A673 (cell line): ENCODE measurements at regions not wholly inside any gene's neighbourhood (a gene's known extent, or its start where the extent isn't known, plus 50 kb on each side); places are given as distances from the start of the nearest gene placed in this dataset.

Experiments
- BruUV-seq: library from RNA; stranded (reverse); fragments of 400-500 nt; replicated peaks from 2 replicates; lab custom pipeline; 2021; lab: Mats Ljungman, UMichigan
- CTCF ChIA-PET: fragments of 300-600 bp; sonication (Branson Sonifier 250); formaldehyde crosslinking; loops from one replicate; lab custom pipeline; 2022; ENCODE audit warnings: antibody characterized with exemption; lab: Charles Lee
- POLR2A ChIA-PET: fragments of 300-600 bp; sonication (Branson Sonifier 250); formaldehyde crosslinking; loops from one replicate; lab custom pipeline; 2022; ENCODE audit warnings: antibody characterized with exemption; ENCODE audit not compliant: low non-redundant PET; lab: Charles Lee
- DNase-seq: peaks from one replicate; pipeline ENCODE4 v3.0.0-alpha.2; 2015; ENCODE audit warnings: low spot score
- H3K27ac ChIP-seq: fragments of 200-600 bp; sonication (generic); 2 replicates; pipeline ENCODE4 v1.5.1; 2016; ENCODE audit warnings: mixed run types, low read depth, mild to moderate bottlenecking, mixed read lengths, antibody characterized with exemption, low read length; ENCODE audit not compliant: poor library complexity, severe bottlenecking
- H3K27me3 ChIP-seq: fragments of 200-600 bp; sonication (generic); replicated peaks from 2 replicates; pipeline ENCODE4 v1.6.1; 2017; ENCODE audit warnings: mixed run types, low read depth, mild to moderate bottlenecking, mixed read lengths, antibody characterized with exemption, low read length; ENCODE audit not compliant: insufficient read depth, poor library complexity
- H3K36me3 ChIP-seq: fragments of 200-600 bp; sonication (generic); 2 replicates; pipeline ENCODE4 v1.6.1; 2016; ENCODE audit warnings: mixed run types, mild to moderate bottlenecking, mixed read lengths, antibody characterized with exemption, low read length; ENCODE audit not compliant: insufficient read depth, poor library complexity, severe bottlenecking
- H3K4me1 ChIP-seq: fragments of 200-600 bp; sonication (generic); 2 replicates; pipeline ENCODE4 v1.6.1; 2017; ENCODE audit warnings: mixed run types, mild to moderate bottlenecking, mixed read lengths, antibody characterized with exemption, low read length; ENCODE audit not compliant: insufficient read depth, poor library complexity, severe bottlenecking
- H3K4me3 ChIP-seq: fragments of 200-600 bp; sonication (generic); 2 replicates; pipeline ENCODE4 v1.5.1; 2016; ENCODE audit warnings: low read depth, mixed run types, mild to moderate bottlenecking, mixed read lengths, low read length; ENCODE audit not compliant: poor library complexity, severe bottlenecking
- H3K9me3 ChIP-seq: fragments of 200-600 bp; sonication (generic); 2 replicates; pipeline ENCODE4 v1.6.1; 2016; ENCODE audit warnings: mixed run types, low read depth, mild to moderate bottlenecking, mixed read lengths, antibody characterized with exemption, low read length; ENCODE audit not compliant: poor library complexity, severe bottlenecking
- EZH2 ChIP-seq: fragments of 200-600 bp; sonication (generic); IDR thresholded peaks from 2 replicates; pipeline ENCODE4 v1.6.1; 2017; ENCODE audit warnings: borderline replicate concordance, low read depth, mild to moderate bottlenecking, mixed read lengths, antibody characterized with exemption, low read length; ENCODE audit not compliant: poor library complexity, severe bottlenecking
- intact Hi-C: fragments of 100-400 bp; cut with micrococcal nuclease; formaldehyde crosslinking; loops from one replicate; pipeline ENCODE4 v1.10.0; 2022; ENCODE audit not compliant: unreplicated experiment
- TF ChIP-seq, protein P1 (sequence below): fragments of 300-800, 200-600 bp; sonication (generic); conservative IDR thresholded peaks from 2 replicates; pipeline ENCODE4 v1.5.1; 2017; ENCODE audit warnings: low read depth, mild to moderate bottlenecking, antibody characterized with exemption, low read length, moderate library complexity, mixed read lengths

DNA sequence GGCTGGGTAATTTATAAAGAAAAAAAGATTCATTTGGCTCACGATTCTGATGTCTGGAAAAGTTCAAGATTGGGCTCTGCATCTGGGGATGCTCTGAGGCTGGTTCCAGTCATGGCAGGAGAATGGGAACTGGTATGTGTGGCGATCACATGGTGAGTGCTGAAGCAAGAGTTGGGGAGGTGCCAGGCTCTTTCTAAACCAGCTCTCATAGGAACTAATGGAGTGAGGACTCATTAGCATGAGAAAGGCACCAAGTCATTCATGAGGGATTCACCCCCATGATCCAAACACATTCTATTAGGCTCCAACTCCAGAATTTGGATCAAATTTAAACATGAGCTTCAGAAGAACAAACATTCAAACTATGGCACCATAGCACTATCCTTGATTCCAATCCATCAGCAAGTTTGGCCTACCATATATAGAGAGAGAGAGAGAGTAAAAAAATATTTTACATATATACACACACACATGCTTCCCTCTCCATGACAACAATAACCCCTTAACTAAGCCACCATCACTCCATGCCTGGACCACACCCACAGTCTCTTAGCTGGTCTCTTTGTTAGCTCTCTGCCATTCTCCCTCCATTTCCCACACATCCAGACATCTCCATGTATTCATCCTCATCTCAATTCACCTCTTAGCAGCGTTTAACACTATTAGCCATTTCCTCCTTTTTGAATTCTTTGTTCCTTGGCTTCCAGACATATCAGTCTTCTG is 57.9 kb downstream of the NPY start:
- Histone ChIP-seq H3K27ac (no peak overlapping the region), H3K27me3 (no peaks in the 10 kb centered on the region), H3K9me3 (no peaks in the 10 kb centered on the region), H3K4me1 (no peaks in the 10 kb centered on the region), H3K4me3 (no peak overlapping the region), H3K36me3 (no peaks in the 10 kb centered on the region)
- CTCF ChIA-PET = no interaction called here
- POLR2A ChIA-PET = no interaction called here
- BruUV-seq = no TSS peak
- DNase-seq = peak; percentile 62
- TF ChIP-seq, protein P1, sequence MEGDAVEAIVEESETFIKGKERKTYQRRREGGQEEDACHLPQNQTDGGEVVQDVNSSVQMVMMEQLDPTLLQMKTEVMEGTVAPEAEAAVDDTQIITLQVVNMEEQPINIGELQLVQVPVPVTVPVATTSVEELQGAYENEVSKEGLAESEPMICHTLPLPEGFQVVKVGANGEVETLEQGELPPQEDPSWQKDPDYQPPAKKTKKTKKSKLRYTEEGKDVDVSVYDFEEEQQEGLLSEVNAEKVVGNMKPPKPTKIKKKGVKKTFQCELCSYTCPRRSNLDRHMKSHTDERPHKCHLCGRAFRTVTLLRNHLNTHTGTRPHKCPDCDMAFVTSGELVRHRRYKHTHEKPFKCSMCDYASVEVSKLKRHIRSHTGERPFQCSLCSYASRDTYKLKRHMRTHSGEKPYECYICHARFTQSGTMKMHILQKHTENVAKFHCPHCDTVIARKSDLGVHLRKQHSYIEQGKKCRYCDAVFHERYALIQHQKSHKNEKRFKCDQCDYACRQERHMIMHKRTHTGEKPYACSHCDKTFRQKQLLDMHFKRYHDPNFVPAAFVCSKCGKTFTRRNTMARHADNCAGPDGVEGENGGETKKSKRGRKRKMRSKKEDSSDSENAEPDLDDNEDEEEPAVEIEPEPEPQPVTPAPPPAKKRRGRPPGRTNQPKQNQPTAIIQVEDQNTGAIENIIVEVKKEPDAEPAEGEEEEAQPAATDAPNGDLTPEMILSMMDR = no peak
- intact Hi-C loops = no loop called here

DNA sequence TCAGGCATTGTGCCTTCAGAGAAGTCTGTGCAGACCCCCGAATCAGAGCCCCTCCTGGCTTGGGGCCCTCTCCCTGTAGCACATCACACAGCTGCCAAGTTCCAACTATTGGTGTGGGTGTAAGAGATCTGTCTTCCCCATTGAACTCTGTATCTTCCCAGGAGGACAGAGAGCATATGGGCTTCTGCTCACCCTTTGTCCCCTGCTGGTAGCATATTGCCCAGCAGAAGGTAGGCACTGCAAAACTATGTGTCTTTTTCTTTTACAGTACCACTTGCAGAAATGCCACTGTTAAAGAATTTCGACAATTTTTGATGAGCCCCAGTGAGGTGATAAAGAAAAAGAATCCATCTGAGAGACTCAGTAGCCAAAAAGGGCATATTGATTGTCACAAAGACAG is 59.6 kb downstream of the NPY start:
- Histone ChIP-seq H3K27me3 (no peaks in the 10 kb centered on the region), H3K4me1 (no peaks in the 10 kb centered on the region), H3K9me3 (no peaks in the 10 kb centered on the region), H3K36me3 (no peaks in the 10 kb centered on the region), H3K27ac (no peak overlapping the region), H3K4me3 (no peak overlapping the region)
- no TSS peak for BruUV-seq
- no peak for TF ChIP-seq EZH2
- TF ChIP-seq, protein P1 = no peak
- ChIA-PET POLR2A (no interaction called here), CTCF (no interaction called here)
- intact Hi-C loops = no loop called here
- DNase-seq = no peak

DNA sequence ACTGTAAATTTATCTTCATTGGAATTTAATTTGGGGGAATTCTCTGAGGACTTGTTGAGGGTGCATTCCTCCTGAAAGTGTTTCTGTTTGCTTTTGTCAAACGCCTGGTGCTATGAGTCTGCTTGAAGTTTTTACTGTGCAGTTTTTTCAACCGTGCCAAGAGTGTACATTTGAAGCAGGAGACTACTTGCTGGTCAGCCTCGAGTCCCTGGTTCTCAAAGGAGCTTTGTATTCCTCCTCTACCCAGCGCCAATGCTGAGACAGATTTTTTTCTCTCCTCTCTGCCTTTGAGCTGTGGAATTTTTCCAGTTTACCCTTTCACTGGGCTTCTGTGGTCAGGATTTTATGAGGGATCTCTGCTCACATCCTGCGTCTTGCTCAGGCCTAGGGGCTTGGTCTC is 62.1 kb downstream of the NPY start:
- Histone ChIP-seq H3K9me3 (no peaks in the 10 kb centered on the region), H3K4me3 (no peak overlapping the region), H3K27me3 (no peaks in the 10 kb centered on the region), H3K36me3 (no peaks in the 10 kb centered on the region), H3K27ac (no peak overlapping the region), H3K4me1 (no peaks in the 10 kb centered on the region)
- no TSS peak for BruUV-seq
- intact Hi-C loops = no loop called here
- TF ChIP-seq EZH2 = no peak
- TF ChIP-seq, protein P1 = no peak
- no peak for DNase-seq
- CTCF ChIA-PET = no interaction called here
- POLR2A ChIA-PET = no interaction called here
